Chondrocyte (in vitro differentiated cells): ENCODE measurements at regions not wholly inside any gene's neighbourhood (a gene's known extent, or its start where the extent isn't known, plus 50 kb on each side); places are given as distances from the start of the nearest gene placed in this dataset.

Source experiments
- DNase-seq: peaks from one replicate; pipeline ENCODE4 v3.0.0; 2021; ENCODE audit warnings: mixed read lengths, low spot score
- H3K27ac Mint-ChIP-seq: one replicate; pipeline ENCODE4 v1.8.0; 2021; ENCODE audit warnings: mild to moderate bottlenecking, moderate library complexity, mixed read lengths; ENCODE audit not compliant: unreplicated experiment
- H3K27me3 Mint-ChIP-seq: 2 replicates; pipeline ENCODE4 v1.8.0; 2021; ENCODE audit warnings: low read depth, mixed read lengths
- H3K36me3 Mint-ChIP-seq: 2 replicates; pipeline ENCODE4 v1.8.0; 2021; ENCODE audit warnings: low read depth, mixed read lengths
- H3K4me1 Mint-ChIP-seq: 2 replicates; pipeline ENCODE4 v1.8.0; 2021; ENCODE audit warnings: low read depth, mild to moderate bottlenecking, mixed read lengths
- H3K4me3 Mint-ChIP-seq: one replicate; pipeline ENCODE4 v1.8.0; 2021; ENCODE audit warnings: mild to moderate bottlenecking, moderate library complexity, mixed read lengths; ENCODE audit not compliant: unreplicated experiment
- H3K9me3 Mint-ChIP-seq: 2 replicates; pipeline ENCODE4 v1.8.0; 2021; ENCODE audit warnings: low read depth, mixed read lengths
- CTCF ChIP-seq: fragments of 200-600 bp; sonication (generic); IDR thresholded peaks from 2 replicates; pipeline ENCODE4 v1.5.0; 2021; ENCODE audit warnings: antibody characterized with exemption, mild to moderate bottlenecking, moderate library complexity

- Mint-ChIP-seq H3K4me1 (no peaks in the 10 kb centered on the region), H3K9me3 (peaks cover 5% of the 10 kb centered on the region), H3K36me3 (no peaks in the 10 kb centered on the region), H3K4me3 (no peak overlapping the region), H3K27ac (no peak overlapping the region), H3K27me3 (no peaks in the 10 kb centered on the region)
- TF ChIP-seq CTCF, result no peak
- no peak for DNase-seq
Measured at GRCh38 chr2:142782942-142783443, 94.5 kb upstream of the KYNU start.

GRCh38 chr2:142781146-142781545, 96.3 kb upstream of the KYNU start:
- no peaks in the 10 kb centered on the region for H3K36me3 Mint-ChIP-seq
- H3K9me3 Mint-ChIP-seq, result peaks cover 5% of the 10 kb centered on the region
- H3K27me3 Mint-ChIP-seq, result no peaks in the 10 kb centered on the region
- peaks cover 4% of the 10 kb centered on the region for H3K4me1 Mint-ChIP-seq
- TF ChIP-seq CTCF, result no peak
- H3K4me3 Mint-ChIP-seq, result no peak overlapping the region
- no peak for DNase-seq
- no peak overlapping the region for H3K27ac Mint-ChIP-seq

- no peak overlapping the region for H3K27ac Mint-ChIP-seq
- no peak for DNase-seq
- no peaks in the 10 kb centered on the region for H3K27me3 Mint-ChIP-seq
- TF ChIP-seq CTCF, result no peak
- no peak overlapping the region for H3K4me3 Mint-ChIP-seq
- H3K36me3 Mint-ChIP-seq, result peaks cover 6% of the 10 kb centered on the region
- H3K9me3 Mint-ChIP-seq, result peaks cover 28% of the 10 kb centered on the region
- peaks cover 4% of the 10 kb centered on the region for H3K4me1 Mint-ChIP-seq
Measured at GRCh38 chr2:142778289-142778688, 99.2 kb upstream of the KYNU start.

- no peak for TF ChIP-seq CTCF
- Mint-ChIP-seq H3K4me3 (no peak overlapping the region), H3K36me3 (peaks cover 6% of the 10 kb centered on the region), H3K27me3 (no peaks in the 10 kb centered on the region), H3K4me1 (peaks cover 4% of the 10 kb centered on the region), H3K27ac (no peak overlapping the region), H3K9me3 (peaks cover 30% of the 10 kb centered on the region)
- no peak for DNase-seq
Measured at GRCh38 chr2:142777742-142778141, 99.7 kb upstream of the KYNU start.

- no peak overlapping the region for H3K27ac Mint-ChIP-seq
- H3K36me3 Mint-ChIP-seq, result peaks cover 18% of the 10 kb centered on the region
- H3K27me3 Mint-ChIP-seq, result no peaks in the 10 kb centered on the region
- no peaks in the 10 kb centered on the region for H3K4me1 Mint-ChIP-seq
- H3K4me3 Mint-ChIP-seq, result no peak overlapping the region
- peaks cover 47% of the 10 kb centered on the region for H3K9me3 Mint-ChIP-seq
- no peak for DNase-seq
- no peak for TF ChIP-seq CTCF
Measured at GRCh38 chr2:142769761-142770160, 107.7 kb upstream of the KYNU start.
